Fibroblast of skin of right quadriceps (primary cell): ENCODE measurements at regions not wholly inside any gene's neighbourhood (a gene's known extent, or its start where the extent isn't known, plus 50 kb on each side); places are given as distances from the start of the nearest gene placed in this dataset.
"Not testable (repeated sequence)": the region's sequence is repeated elsewhere in the genome, so short reads cannot be mapped to it uniquely, and the experiment has no call there.

ENCODE experiments used
- DNase-seq: peaks from one replicate; pipeline ENCODE4 v3.0.0-alpha.2; 2013

DNA sequence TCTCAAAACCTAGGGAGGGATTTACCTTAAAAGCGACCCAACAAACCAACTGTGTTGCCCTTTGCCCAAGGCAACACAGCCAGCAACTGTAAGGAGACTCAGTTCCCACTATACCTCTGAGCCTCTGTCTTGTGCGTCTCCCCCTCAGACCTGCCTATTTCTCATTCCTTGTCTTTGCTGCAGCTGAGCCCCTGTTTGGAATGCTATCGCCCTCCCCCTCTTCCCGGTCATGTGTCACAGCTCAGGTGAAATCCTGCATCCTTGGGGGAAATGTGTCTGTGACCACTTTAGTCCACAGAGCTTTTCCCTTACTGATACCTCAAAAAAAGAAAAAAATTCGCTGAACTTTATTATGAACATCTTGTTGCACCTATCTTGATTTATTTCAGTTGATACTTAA is 52.0 kb upstream of the LRIG1 start:
- no peak for DNase-seq

DNA sequence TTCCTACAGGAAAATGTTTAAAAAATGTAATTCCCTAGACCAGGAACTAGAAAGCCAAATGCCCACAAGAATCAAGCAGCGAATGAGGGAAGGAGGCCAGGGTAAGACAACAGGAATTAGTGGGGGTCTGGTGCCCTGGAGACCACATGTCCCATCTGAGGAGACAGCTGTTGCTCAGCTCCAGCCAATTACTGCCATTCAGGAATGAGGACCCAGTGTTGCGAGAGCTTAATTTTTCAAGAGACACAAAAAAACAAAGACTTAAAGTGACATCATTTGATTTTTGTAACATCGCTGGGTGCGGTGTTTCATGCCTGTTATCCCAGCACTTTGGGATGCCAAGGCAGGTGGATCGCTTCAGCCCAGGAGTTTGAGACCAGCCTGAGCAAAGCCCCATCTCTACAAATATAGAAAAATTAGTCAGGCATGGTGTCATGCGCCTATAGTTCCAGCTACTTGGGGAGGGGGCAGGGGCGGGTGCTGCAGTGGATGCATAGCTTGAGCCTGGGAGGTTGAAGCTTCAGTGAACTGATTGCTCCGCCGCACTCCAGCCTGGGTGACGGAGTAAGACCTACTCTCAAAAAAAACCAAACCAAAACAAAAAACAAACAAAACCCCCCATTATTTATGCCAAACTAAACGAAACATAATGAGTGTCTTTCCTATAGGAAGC is 52.8 kb upstream of the LRIG1 start:
- DNase-seq: no peak

GRCh38 chr3:66554178-66554577 is 53.4 kb upstream of the LRIG1 start:
- DNase-seq: peak; percentile 78

DNA sequence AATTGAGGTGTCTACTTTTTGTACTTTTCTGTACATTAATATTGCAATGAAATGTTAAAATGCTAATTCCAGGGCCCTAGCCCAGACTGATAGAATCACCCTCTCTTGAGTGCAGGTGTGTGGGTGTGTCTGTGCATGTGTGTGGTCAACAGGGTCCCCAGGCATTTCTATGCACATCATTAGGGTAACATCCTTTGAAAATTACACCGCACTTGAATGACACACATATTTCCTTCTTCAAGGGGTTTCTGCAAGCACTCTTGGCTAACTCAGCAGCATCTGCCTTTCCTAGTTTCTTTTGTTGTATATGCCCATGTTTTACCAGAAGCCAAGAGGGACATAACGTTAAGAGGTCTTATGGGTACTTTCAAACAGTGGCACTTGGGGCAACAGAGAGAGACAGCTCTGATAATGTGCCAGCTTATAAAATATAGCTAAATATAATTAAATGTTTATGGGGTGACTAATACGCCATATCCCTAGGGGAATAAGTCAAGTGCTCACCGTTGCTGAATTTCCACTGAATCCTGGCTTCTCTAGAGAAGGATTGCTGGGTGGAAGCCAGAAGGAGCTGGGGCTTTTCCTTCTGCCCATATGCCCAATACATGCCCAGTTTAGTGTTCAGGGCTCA is 54.5 kb upstream of the LRIG1 start:
- DNase-seq: peak; percentile 49

- DNase-seq: no peak
Observed at GRCh38 chr3:66557170-66557569, 56.3 kb upstream of the LRIG1 start.

DNA sequence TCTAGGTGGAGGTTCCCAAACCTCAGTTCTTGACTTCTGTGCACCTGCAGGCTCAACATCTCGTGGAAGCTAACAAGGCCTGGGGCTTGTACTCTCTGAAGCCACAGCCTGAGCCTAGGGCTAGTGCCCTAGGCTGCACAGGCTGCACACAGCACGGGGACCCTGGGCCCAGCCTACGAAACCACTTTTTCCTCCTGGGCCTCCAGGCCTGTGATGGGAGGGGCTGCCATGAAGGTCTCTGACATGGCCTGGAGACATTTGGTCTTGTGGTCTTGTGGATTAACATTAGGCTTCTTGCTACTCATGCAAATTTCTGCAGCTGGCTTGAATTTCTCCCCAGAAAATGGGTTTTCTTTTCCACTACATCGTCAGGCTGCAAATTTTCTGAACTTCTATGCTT is 59.1 kb upstream of the LRIG1 start:
- DNase-seq: not testable (repeated sequence)

GRCh38 chr3:66561367-66561766 is 60.5 kb upstream of the LRIG1 start:
- peak; percentile 61 for DNase-seq

GRCh38 chr3:66565301-66565700 is 64.5 kb upstream of the LRIG1 start:
- DNase-seq: peak; percentile 49

DNA sequence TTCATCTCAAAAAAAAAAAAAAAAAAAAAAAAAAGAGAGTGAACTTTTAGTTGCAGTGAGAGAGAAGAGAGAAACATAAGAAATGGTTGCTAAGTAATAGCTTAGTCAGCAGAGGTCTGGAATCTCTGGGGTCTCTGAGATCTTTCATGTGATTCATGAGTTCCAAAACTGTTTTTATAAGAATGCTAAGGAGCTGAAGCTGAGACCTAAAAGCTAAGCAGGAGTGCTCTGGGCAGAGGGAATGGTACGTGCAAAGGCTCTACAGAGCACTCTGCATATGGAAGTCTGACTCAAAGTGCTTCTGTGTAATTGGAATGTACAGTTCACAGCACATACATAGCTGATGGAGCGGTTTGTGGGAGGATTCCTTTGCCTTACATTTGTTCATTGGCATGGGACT is 66.3 kb upstream of the LRIG1 start:
- DNase-seq: peak; percentile 97

DNA sequence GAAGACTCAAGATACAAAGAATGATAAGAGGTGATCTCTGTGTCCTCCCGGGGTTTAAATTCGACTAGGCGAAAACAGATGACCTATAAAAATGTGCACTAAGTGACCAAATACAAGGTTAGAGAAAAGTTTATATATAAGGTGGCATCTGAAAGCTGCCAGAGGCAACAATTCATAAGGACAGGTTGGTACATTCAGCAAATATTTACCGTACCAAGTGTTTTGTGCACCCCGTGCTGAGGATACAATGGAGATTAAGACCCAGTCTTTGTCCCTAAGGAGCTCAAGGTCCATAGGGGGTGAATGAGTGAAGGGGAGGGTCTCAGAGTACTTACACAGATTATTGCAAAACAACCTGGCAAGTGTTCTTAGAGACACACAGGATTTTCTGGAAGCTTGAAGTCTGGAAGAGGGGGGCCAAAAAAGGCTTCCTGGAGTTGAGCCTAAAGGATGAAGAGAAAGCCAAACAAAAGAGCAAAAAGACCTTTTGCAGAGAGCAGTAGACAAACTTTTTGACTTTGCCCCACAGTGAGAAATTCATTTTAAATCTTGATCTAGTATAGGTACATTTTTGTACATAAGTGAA is 71.4 kb upstream of the LRIG1 start:
- DNase-seq: no peak

DNA sequence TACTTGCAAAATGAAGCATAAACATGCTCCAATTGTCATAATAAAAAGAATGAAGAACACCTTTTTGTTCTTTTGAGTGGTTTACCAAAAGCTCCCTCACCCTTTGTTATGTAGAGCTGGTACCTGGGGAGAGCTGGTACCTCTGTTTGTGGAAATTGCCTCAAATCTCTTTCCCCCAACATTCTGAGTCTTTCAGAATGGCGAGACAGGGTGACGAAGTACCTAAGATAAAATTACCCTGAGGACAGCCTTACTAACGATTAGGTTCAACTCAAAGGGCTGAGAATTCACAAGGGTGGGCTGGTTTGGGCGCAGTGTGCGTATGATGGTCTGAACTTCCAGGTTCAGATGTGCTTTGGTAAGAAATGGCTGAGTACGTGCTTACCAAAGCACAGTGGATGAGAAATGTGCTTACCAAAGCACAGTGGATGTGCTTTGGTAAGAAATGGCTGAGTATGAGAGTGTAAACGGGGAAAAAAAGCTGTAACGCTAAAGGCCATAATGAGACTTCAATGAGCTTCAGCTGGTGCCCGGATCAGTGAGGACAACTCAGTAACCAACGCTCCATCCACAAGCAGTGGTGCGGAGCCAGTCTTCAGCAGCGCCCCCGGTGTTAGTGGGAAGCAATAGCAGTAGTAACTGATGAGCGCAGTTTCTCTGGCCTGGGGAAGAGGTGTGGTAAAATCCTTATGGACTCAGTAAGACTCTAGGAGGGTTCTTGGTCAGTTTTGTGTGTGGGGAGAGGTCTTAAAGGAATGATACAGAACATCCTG is 72.3 kb upstream of the LRIG1 start:
- no peak for DNase-seq

- DNase-seq: no peak
Observed at GRCh38 chr3:66574091-66574490, 73.3 kb upstream of the LRIG1 start.

DNA sequence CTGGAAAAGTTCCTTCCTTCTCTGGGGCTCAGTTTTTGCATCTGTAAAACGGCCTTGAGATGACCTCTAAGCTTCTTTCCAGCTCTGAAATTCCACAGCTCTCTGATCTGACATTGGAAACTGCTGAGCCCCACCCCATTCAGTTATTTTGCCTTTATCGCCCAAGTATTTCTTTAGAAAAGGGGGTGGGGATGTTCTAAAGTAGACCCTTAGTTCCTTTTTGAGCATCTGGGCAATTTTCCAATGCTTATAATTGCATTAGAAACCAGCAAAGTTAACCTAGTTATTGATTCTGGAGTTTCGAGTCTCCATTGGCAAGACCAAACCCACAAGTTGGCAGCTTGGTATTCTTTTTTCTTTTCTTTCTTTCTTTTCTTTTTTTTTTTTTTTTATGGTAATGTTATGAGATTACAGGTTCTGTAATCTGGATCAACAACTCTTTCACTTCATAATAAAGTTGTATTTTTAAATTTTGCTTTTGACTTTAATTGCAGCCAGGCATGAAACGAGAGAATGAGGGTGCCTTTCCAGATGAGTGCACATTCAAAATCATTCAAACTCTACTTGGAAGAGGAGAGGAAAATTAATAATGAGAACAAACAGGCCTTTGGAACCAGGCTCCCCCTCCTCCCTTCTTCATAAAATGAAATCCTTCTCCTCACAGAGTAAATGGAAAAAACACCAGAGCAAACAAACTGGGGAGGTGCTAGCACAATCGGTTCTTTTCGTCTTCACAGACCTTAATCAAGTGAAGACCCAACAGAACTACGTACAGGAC is 76.8 kb upstream of the LRIG1 start:
- no peak for DNase-seq

DNA sequence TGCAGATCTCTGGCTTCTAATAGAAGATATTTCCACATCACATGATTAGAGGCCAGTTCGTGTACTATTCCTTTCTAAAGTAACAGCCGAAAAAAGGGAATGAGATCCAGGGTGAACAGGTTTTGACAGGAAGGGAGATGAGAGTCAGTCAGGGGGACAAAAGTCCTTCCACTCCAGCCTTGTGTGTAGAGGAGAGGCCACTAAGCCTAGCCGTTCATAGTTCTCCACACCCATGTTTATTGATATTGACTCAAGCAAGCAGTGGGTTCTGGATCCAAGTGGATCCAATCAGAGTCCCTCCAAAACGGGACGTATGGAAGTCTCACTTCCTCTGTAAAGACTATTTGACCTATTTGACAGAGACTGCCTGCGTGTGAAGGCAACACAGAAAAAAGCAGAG is 80.4 kb upstream of the LRIG1 start:
- no peak for DNase-seq

GRCh38 chr3:66582721-66583423 is 82.0 kb upstream of the LRIG1 start:
- DNase-seq: peak; percentile 52

GRCh38 chr3:66583424-66584040 is 82.7 kb upstream of the LRIG1 start:
- no peak for DNase-seq

- DNase-seq: no peak
Observed at GRCh38 chr3:66585520-66586095, 84.8 kb upstream of the LRIG1 start.

DNA sequence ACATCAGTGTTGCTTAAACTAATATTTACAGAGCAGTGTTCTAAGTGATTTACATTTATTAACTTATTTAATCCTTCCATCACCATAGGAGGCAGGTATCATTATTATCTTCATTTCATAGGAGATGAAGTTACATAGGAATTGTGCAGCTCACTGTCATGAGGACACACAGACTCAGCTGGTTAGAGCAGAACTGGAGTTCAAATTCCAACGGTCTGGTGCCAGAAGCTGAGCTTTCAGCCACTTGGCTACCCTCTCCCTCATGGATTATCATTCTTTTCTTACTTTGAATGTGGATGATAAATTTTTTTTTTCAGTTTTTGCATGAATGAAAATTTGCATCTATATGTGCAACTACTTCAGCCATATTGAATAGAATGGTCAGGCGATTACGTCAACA is 86.0 kb upstream of the LRIG1 start:
- no peak for DNase-seq

GRCh38 chr3:66588340-66588847 is 87.6 kb upstream of the LRIG1 start:
- peak; percentile 69 for DNase-seq

DNA sequence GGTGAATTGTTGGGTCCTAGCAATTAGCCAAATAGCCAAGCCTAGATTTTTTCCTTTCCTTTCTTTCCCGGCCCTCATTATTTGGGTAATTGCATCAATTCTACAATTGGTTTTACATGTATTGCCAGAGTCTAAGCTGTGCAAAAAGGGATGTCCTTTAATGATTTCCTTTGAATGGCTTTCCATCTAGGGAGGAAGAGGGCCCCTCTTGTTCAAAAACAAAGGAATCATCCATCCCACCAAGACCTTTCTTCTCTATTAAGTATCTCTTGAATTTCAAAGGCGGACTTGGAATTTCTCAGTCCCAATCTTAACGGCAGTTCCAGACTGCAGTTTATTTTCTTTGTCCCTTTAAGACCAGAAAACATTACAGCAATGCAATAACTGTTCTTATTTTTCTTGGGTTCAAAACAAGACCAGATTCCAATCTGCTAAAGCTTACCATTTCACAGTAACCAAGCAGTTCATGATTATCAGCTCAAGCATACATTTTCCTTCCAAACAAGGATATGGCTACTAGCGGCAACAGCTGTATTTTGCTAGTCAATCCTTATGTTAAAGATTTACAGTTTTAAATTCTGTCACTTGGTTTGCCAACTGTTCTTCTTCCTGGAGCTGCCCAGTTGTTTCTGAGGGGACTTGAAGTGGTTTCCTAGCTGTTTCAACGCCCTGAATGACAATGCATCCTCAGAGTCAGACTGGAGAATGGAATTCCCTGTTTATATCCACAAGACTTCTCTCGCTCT is 91.4 kb upstream of the LRIG1 start:
- peak; percentile 38 for DNase-seq
